ENCODE measurements at regions not wholly inside any gene's neighbourhood (a gene's known extent, or its start where the extent isn't known, plus 50 kb on each side); places are given as distances from the start of the nearest gene placed in this dataset.

GRCh38 chr4:23484689-23485088 lies 405.2 kb downstream of the PPARGC1A start:
- Histone ChIP-seq H3K9me3 (ENCODE audit: control insufficient read depth, insufficient read depth, low read length) (no peaks in the 10 kb centered on the region), H3K4me3 (ENCODE audit: low read length) (no peak overlapping the region), H3K4me1 (ENCODE audit: control insufficient read depth, insufficient read depth, low read length) (no peaks in the 10 kb centered on the region), H3K36me3 (ENCODE audit: control insufficient read depth, insufficient read depth, low read length) (no peaks in the 10 kb centered on the region), H3K27me3 (ENCODE audit: control insufficient read depth, insufficient read depth, low read length) (no peaks in the 10 kb centered on the region), H3K27ac (ENCODE audit: low read length) (no peak overlapping the region)
- Mint-ChIP-seq H3K27ac (no peak overlapping the region), H3K4me3 (no peak overlapping the region), H3K36me3 (no peaks in the 10 kb centered on the region), H3K4me1 (no peaks in the 10 kb centered on the region), H3K27me3 (ENCODE audit: low read depth in 2 of 2) (no peaks in the 10 kb centered on the region), H3K9me3 (peaks cover 7 to 10% of the 10 kb centered on the region in 2 donors)
- TF ChIP-seq, protein P1, sequence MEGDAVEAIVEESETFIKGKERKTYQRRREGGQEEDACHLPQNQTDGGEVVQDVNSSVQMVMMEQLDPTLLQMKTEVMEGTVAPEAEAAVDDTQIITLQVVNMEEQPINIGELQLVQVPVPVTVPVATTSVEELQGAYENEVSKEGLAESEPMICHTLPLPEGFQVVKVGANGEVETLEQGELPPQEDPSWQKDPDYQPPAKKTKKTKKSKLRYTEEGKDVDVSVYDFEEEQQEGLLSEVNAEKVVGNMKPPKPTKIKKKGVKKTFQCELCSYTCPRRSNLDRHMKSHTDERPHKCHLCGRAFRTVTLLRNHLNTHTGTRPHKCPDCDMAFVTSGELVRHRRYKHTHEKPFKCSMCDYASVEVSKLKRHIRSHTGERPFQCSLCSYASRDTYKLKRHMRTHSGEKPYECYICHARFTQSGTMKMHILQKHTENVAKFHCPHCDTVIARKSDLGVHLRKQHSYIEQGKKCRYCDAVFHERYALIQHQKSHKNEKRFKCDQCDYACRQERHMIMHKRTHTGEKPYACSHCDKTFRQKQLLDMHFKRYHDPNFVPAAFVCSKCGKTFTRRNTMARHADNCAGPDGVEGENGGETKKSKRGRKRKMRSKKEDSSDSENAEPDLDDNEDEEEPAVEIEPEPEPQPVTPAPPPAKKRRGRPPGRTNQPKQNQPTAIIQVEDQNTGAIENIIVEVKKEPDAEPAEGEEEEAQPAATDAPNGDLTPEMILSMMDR (IDR thresholded peaks at IDR 0.05), result no peak
- DNase-seq (no peak), ATAC-seq (no peak)
- intact Hi-C loops (cut with micrococcal nuclease), result no loop called here
- 34% methylated on average over 4 of the region's 4 CpGs for WGBS (ENCODE audit: insufficient coverage)

DNA sequence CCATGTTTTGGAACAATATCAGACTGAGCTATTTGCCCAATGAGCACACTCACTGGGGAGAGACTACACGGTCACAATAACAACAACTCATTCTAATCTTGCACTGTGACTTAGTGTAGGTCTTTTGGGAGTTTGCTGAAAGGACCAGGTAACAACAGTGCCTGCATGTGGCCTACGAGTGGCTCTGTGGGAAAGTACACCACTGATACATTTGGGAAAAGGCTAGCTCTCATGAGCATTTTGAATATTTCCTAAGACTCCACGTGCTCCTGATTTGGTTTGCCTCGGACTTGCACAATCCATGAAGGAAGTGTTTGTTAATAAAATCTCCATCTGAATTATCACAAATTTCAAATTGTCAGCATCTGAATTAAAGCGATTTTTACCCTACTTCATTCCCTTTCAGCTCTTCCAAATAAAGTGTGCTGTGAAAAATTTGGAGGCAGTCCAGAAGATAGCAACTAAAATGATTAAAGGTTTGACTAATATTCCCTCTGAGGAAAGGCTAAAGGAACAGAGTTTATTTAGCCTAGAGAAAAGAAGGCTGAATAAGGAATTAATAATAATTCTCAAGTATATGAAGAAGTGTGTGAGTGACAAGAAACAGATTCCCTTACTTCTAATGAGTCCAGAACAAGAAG lies 406.4 kb downstream of the PPARGC1A start:
- Histone ChIP-seq H3K36me3 (ENCODE audit: control insufficient read depth, insufficient read depth, low read length) (no peaks in the 10 kb centered on the region), H3K9me3 (ENCODE audit: control insufficient read depth, insufficient read depth, low read length) (no peaks in the 10 kb centered on the region), H3K27ac (ENCODE audit: low read length) (no peak overlapping the region), H3K4me1 (ENCODE audit: control insufficient read depth, insufficient read depth, low read length) (no peaks in the 10 kb centered on the region), H3K27me3 (ENCODE audit: control insufficient read depth, insufficient read depth, low read length) (no peaks in the 10 kb centered on the region), H3K4me3 (ENCODE audit: low read length) (no peak overlapping the region)
- TF ChIP-seq, protein P1 (IDR thresholded peaks at IDR 0.05), result no peak
- no peaks in the 10 kb centered on the region for H3K4me1 Mint-ChIP-seq
- no peak for DNase-seq
- no peak overlapping the region for H3K4me3 Mint-ChIP-seq
- ATAC-seq, result no peak
- WGBS (ENCODE audit: insufficient coverage), result 72% methylated on average over 2 of the region's 5 CpGs
- peaks cover 9 to 10% of the 10 kb centered on the region in 2 donors for H3K9me3 Mint-ChIP-seq
- no peak overlapping the region for H3K27ac Mint-ChIP-seq
- H3K36me3 Mint-ChIP-seq, result no peaks in the 10 kb centered on the region
- intact Hi-C loops (cut with micrococcal nuclease), result no loop called here
- H3K27me3 Mint-ChIP-seq (ENCODE audit: low read depth in 2 of 2), result no peaks in the 10 kb centered on the region

GRCh38 chr4:23481566-23481965 lies 408.3 kb downstream of the PPARGC1A start:
- no peaks in the 10 kb centered on the region for H3K36me3 ChIP-seq (ENCODE audit: control insufficient read depth, insufficient read depth, low read length)
- DNase-seq (no peak), ATAC-seq (no peak)
- TF ChIP-seq, protein P1 (IDR thresholded peaks at IDR 0.05), result no peak
- no peaks in the 10 kb centered on the region for H3K9me3 ChIP-seq (ENCODE audit: control insufficient read depth, insufficient read depth, low read length)
- no peak overlapping the region for H3K4me3 ChIP-seq (ENCODE audit: low read length)
- Mint-ChIP-seq H3K27ac (no peak overlapping the region), H3K4me3 (no peak overlapping the region), H3K36me3 (no peaks in the 10 kb centered on the region), H3K9me3 (peaks cover 13 to 14% of the 10 kb centered on the region in 2 donors), H3K27me3 (ENCODE audit: low read depth in 2 of 2) (no peaks in the 10 kb centered on the region), H3K4me1 (no peaks in the 10 kb centered on the region)
- intact Hi-C loops (cut with micrococcal nuclease), result no loop called here
- no peaks in the 10 kb centered on the region for H3K4me1 ChIP-seq (ENCODE audit: control insufficient read depth, insufficient read depth, low read length)
- WGBS (ENCODE audit: insufficient coverage), result 100% methylated on average over 1 of the region's 1 CpG
- H3K27ac ChIP-seq (ENCODE audit: low read length), result no peak overlapping the region
- no peaks in the 10 kb centered on the region for H3K27me3 ChIP-seq (ENCODE audit: control insufficient read depth, insufficient read depth, low read length)

- DNase-seq, result no peak
- no peak overlapping the region for H3K4me3 Mint-ChIP-seq
- no peaks in the 10 kb centered on the region for H3K27me3 Mint-ChIP-seq (ENCODE audit: low read depth in 2 of 2)
- TF ChIP-seq, protein P1 (IDR thresholded peaks at IDR 0.05), result no peak
- H3K4me1 Mint-ChIP-seq, result no peaks in the 10 kb centered on the region
- intact Hi-C loops (cut with micrococcal nuclease), result no loop called here
- no peak for ATAC-seq
- Histone ChIP-seq H3K27me3 (ENCODE audit: control insufficient read depth, insufficient read depth, low read length) (no peaks in the 10 kb centered on the region), H3K9me3 (ENCODE audit: control insufficient read depth, insufficient read depth, low read length) (no peaks in the 10 kb centered on the region), H3K36me3 (ENCODE audit: control insufficient read depth, insufficient read depth, low read length) (no peaks in the 10 kb centered on the region), H3K4me1 (ENCODE audit: control insufficient read depth, insufficient read depth, low read length) (no peaks in the 10 kb centered on the region), H3K27ac (ENCODE audit: low read length) (no peak overlapping the region), H3K4me3 (ENCODE audit: low read length) (no peak overlapping the region)
- H3K36me3 Mint-ChIP-seq, result no peaks in the 10 kb centered on the region
- no peak overlapping the region for H3K27ac Mint-ChIP-seq
- peaks cover 13 to 17% of the 10 kb centered on the region in 2 donors for H3K9me3 Mint-ChIP-seq
Measured at GRCh38 chr4:23477905-23478304, 411.9 kb downstream of the PPARGC1A start.

All from natural killer cell (primary cell).